Skeletal muscle tissue (tissue), 3 donors: ENCODE measurements at regions not wholly inside any gene's neighbourhood (a gene's known extent, or its start where the extent isn't known, plus 50 kb on each side); places are given as distances from the start of the nearest gene placed in this dataset.

Experiments
- H3K27ac ChIP-seq: one replicate; pipeline ENCODE4 v1.7.0; 2013; ENCODE audit warnings: mild to moderate bottlenecking, low read depth, low read length, inconsistent platforms
- H3K27me3 ChIP-seq, 3 donors: one replicate each; pipeline ENCODE4 v1.7.0; 2013; ENCODE audit warnings: low read length in 3 of 3; ENCODE audit not compliant: control insufficient read depth in 3 of 3, insufficient read depth in 3 of 3
- H3K36me3 ChIP-seq, 3 donors: one replicate each; pipeline ENCODE4 v1.7.0; 2013; ENCODE audit warnings: low read length in 3 of 3; ENCODE audit not compliant: control insufficient read depth in 3 of 3, insufficient read depth in 3 of 3
- H3K4me1 ChIP-seq, 3 donors: one replicate each; pipeline ENCODE4 v1.7.0; 2013; ENCODE audit warnings: low read length in 3 of 3, mild to moderate bottlenecking in 3 of 3; ENCODE audit not compliant: control insufficient read depth in 3 of 3, insufficient read depth in 3 of 3
- H3K4me3 ChIP-seq, 3 donors: one replicate each; pipeline ENCODE4 v1.7.0; 2013; ENCODE audit warnings: low read length in 3 of 3
- H3K9ac ChIP-seq, 3 donors: one replicate each; pipeline ENCODE4 v1.7.0; 2013; ENCODE audit warnings: low read length in 3 of 3, mild to moderate bottlenecking in 3 of 3, moderate library complexity in 2 of 3, low read depth in 1 of 3
- H3K9me3 ChIP-seq, 3 donors: one replicate each; pipeline ENCODE4 v1.7.0; 2013; ENCODE audit warnings: low read length in 3 of 3; ENCODE audit not compliant: control insufficient read depth in 3 of 3
- donor health status: Osteomylitis.

DNA sequence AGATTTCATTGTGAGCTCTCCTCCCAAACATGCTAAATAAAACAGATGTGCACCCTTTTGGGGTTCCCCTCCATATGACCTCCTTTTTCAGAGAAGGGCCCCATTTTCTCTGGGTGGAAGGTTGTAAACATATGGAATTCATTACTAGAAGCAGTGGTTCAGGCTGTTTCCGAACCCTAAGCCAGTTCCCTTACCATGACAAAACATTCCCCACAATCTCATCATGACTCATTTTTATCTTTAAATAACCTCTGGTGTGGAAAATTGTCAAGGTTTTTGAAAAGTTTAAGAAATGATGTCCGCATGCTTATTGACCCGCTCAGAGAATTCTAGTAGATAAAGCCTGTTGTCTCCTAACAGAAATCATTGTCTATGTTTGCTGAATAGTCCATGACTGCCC is 127.3 kb upstream of the PIK3R1 start:
- H3K9me3 ChIP-seq = peaks cover 0 to 5% (median 3%) of the 10 kb centered on the region in 3 donors
- no peaks in the 10 kb centered on the region for H3K27me3 ChIP-seq
- H3K4me3 ChIP-seq = no peak overlapping the region
- H3K27ac ChIP-seq = no peak overlapping the region
- H3K36me3 ChIP-seq = no peaks in the 10 kb centered on the region
- peaks cover 0 to 4% (median 0%) of the 10 kb centered on the region in 3 donors for H3K4me1 ChIP-seq
- no peak overlapping the region for H3K9ac ChIP-seq

DNA sequence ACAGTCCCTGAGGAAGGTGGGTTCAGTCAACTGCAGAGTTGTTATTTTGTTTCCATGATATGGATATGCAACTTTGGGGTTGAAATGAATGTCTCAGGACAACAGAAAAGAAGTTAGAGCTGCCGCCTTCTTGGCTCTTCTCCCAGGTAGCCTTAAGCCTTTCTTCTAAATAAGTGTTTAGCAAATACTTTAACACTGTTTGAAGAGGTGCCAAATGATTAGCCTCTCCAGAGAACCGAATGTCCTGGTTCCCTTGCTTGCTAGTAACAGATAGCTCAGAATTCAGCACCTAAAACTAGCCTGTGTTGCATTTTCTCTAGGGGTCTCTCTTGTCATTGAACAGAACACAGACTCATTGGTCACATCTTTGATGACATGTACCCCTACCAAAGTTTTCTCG is 127.7 kb upstream of the PIK3R1 start:
- Histone ChIP-seq H3K4me3 (no peak overlapping the region), H3K36me3 (no peaks in the 10 kb centered on the region), H3K27ac (no peak overlapping the region), H3K9ac (no peak overlapping the region), H3K9me3 (peaks cover 0 to 5% (median 3%) of the 10 kb centered on the region in 3 donors), H3K27me3 (no peaks in the 10 kb centered on the region), H3K4me1 (peaks cover 0 to 4% (median 0%) of the 10 kb centered on the region in 3 donors)

DNA sequence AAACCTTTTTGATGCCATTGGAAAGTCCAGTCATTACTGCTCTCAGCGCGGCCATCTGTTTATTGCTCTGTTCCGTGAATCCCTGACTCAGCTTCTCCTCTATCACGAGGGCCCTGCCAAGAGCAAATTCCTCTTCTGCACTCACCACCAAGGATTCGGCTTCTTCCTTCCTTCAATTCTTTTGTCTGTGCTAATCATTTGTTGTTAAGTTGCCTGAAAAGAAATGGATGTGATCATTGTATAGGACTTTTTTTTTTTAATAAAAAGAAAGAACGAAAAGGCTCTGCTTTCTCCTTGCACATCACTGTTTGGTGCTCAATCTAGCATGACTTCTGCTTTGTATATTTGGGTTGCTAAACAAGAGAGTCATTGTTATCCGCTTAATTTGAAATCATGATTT is 128.7 kb upstream of the PIK3R1 start:
- Histone ChIP-seq H3K27me3 (no peaks in the 10 kb centered on the region), H3K27ac (peak overlapping the region; percentile 20), H3K4me3 (no peak overlapping the region), H3K9me3 (peaks cover 0 to 5% (median 3%) of the 10 kb centered on the region in 3 donors), H3K4me1 (peaks cover 0 to 4% (median 0%) of the 10 kb centered on the region in 3 donors), H3K9ac (no peak overlapping the region), H3K36me3 (no peaks in the 10 kb centered on the region)

GRCh38 chr5:68086439-68086838 is 129.1 kb upstream of the PIK3R1 start:
- Histone ChIP-seq H3K9me3 (peaks cover 0 to 5% (median 3%) of the 10 kb centered on the region in 3 donors), H3K27me3 (no peaks in the 10 kb centered on the region), H3K27ac (peak overlapping the region; percentile 20), H3K4me3 (no peak overlapping the region), H3K36me3 (no peaks in the 10 kb centered on the region), H3K4me1 (peaks cover 0 to 4% (median 0%) of the 10 kb centered on the region in 3 donors), H3K9ac (no peak overlapping the region)

- no peak overlapping the region for H3K4me3 ChIP-seq
- H3K36me3 ChIP-seq = no peaks in the 10 kb centered on the region
- H3K27ac ChIP-seq = no peak overlapping the region
- no peaks in the 10 kb centered on the region for H3K27me3 ChIP-seq
- H3K4me1 ChIP-seq = peaks cover 0 to 4% (median 0%) of the 10 kb centered on the region in 3 donors
- H3K9me3 ChIP-seq = no peaks in the 10 kb centered on the region
- no peak overlapping the region for H3K9ac ChIP-seq
These were observed 131.2 kb upstream of the PIK3R1 start for GRCh38 chr5:68084396-68084795.

- Histone ChIP-seq H3K4me1 (no peaks in the 10 kb centered on the region), H3K27ac (no peak overlapping the region), H3K36me3 (no peaks in the 10 kb centered on the region), H3K9me3 (no peaks in the 10 kb centered on the region), H3K27me3 (no peaks in the 10 kb centered on the region), H3K9ac (no peak overlapping the region), H3K4me3 (no peak overlapping the region)
These were observed 135.1 kb upstream of the PIK3R1 start for GRCh38 chr5:68080282-68081050.

DNA sequence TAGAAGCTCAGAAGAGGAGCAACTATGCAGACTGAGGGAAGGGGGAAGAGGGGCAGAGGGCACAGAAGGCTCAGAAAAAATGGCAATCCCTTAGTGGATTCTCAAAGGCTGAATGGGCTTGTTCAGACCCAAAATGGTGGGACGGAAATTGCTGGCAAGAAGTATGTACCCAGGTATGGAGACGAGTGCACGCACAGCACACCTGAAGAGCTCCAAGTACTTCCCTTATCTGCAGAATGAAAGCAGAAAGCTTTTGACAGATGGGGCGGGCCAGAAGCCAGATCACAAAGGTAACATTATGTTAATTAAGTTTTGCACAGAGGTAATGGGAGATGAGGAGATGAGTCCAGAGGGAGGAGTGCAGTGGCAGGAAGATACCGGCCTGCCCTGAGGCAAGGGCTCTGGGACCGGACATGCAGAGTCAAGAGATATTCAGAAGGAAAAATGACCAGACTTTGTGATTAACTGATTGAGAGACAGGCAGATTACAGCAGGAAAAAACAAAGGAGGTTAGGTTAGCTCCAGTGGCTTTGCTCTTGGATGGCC is 138.1 kb upstream of the PIK3R1 start:
- H3K9ac ChIP-seq = no peak overlapping the region
- no peak overlapping the region for H3K4me3 ChIP-seq
- no peaks in the 10 kb centered on the region for H3K36me3 ChIP-seq
- no peaks in the 10 kb centered on the region for H3K27me3 ChIP-seq
- H3K4me1 ChIP-seq = no peaks in the 10 kb centered on the region
- no peak overlapping the region for H3K27ac ChIP-seq
- no peaks in the 10 kb centered on the region for H3K9me3 ChIP-seq

GRCh38 chr5:68074633-68075032 is 140.9 kb upstream of the PIK3R1 start:
- no peak overlapping the region for H3K27ac ChIP-seq
- H3K36me3 ChIP-seq = no peaks in the 10 kb centered on the region
- no peaks in the 10 kb centered on the region for H3K9me3 ChIP-seq
- H3K4me3 ChIP-seq = no peak overlapping the region
- H3K9ac ChIP-seq = no peak overlapping the region
- no peaks in the 10 kb centered on the region for H3K27me3 ChIP-seq
- no peaks in the 10 kb centered on the region for H3K4me1 ChIP-seq

DNA sequence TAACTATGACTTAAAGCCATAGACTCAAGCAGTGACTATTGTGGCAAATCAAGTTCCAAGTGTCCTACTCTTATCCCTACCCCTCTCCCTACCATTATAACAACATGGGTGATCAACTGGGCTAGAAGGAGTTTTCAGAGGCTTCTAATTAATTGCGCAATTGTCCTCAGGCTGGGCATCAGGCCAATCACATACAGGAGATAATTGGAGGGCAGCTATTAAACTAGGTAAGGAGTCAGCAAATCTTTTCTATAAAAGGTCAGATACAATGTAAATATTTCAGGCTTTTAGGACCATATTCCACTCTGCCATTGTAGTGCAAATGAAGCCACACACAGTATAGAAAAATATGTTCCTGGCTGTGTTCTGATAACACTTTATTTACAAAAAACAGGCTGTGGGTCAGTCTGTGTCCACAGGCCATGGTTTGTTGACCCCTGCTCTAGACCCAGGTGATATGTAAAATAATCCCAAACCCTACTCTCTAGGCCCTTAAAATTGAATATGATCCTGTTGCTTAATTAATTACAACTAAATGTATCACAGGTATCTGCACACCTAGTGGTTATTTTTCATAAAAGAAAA is 141.4 kb upstream of the PIK3R1 start:
- Histone ChIP-seq H3K27me3 (no peaks in the 10 kb centered on the region), H3K9me3 (no peaks in the 10 kb centered on the region), H3K9ac (no peak overlapping the region), H3K27ac (no peak overlapping the region), H3K36me3 (no peaks in the 10 kb centered on the region), H3K4me3 (no peak overlapping the region), H3K4me1 (no peaks in the 10 kb centered on the region)

GRCh38 chr5:68071736-68072135 is 143.8 kb upstream of the PIK3R1 start:
- Histone ChIP-seq H3K36me3 (no peaks in the 10 kb centered on the region), H3K4me3 (no peak overlapping the region), H3K27me3 (no peaks in the 10 kb centered on the region), H3K9me3 (no peaks in the 10 kb centered on the region), H3K27ac (no peak overlapping the region), H3K4me1 (no peaks in the 10 kb centered on the region), H3K9ac (no peak overlapping the region)
